ENCODE measurements at regions not wholly inside any gene's neighbourhood (a gene's known extent, or its start where the extent isn't known, plus 50 kb on each side); places are given as distances from the start of the nearest gene placed in this dataset.

GRCh38 chr20:40811004-40811403 is 122.0 kb upstream of the MAFB start:
- TF ChIP-seq FOXM1 (IDR thresholded peaks at IDR 0.05; ENCODE audit: borderline replicate concordance) (no peak), SUZ12 (IDR thresholded peaks at IDR 0.05) (no peak), ELF4 (IDR thresholded peaks at IDR 0.05) (no peak), FOXA1 (IDR thresholded peaks at IDR 0.05) (no peak), FOXK2 (IDR thresholded peaks at IDR 0.05) (no peak), LEF1 (IDR thresholded peaks at IDR 0.05; ENCODE audit: borderline replicate concordance) (no peak), HDGF (IDR thresholded peaks at IDR 0.05; ENCODE audit: borderline replicate concordance) (no peak)
